ENCODE measurements at regions not wholly inside any gene's neighbourhood (a gene's known extent, or its start where the extent isn't known, plus 50 kb on each side); places are given as distances from the start of the nearest gene placed in this dataset.

DNA sequence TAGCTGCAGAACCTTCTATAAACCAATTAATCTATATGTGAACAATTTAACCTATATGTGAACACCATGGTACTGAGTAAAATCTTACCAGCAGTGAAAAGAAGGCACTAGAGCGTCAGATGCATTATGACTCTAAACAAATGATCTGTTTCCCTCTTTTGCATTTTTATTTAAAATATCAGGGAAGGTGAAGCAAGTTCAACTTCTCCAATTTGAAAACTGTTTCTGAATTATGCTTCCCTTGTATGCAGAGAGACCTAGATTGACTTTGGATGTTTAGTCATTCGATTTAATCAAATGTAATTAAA is 80.9 kb downstream of the DAD1 start:
- no peak overlapping the region for H3K27ac ChIP-seq
- TF ChIP-seq, protein P1, sequence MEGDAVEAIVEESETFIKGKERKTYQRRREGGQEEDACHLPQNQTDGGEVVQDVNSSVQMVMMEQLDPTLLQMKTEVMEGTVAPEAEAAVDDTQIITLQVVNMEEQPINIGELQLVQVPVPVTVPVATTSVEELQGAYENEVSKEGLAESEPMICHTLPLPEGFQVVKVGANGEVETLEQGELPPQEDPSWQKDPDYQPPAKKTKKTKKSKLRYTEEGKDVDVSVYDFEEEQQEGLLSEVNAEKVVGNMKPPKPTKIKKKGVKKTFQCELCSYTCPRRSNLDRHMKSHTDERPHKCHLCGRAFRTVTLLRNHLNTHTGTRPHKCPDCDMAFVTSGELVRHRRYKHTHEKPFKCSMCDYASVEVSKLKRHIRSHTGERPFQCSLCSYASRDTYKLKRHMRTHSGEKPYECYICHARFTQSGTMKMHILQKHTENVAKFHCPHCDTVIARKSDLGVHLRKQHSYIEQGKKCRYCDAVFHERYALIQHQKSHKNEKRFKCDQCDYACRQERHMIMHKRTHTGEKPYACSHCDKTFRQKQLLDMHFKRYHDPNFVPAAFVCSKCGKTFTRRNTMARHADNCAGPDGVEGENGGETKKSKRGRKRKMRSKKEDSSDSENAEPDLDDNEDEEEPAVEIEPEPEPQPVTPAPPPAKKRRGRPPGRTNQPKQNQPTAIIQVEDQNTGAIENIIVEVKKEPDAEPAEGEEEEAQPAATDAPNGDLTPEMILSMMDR (conservative IDR thresholded peaks at IDR 0.05; ENCODE audit: low read depth) = no peak
- no peak for DNase-seq (ENCODE audit: low spot score)
- CTCF ChIA-PET = interaction anchor here (1.1 kb wide), 1 partner anchor 49 kb away, joined by 5 read pairs; no protein-coding TSS in a partner anchor
- POLR2A ChIA-PET (ENCODE audit: low non-redundant PET) = no interaction called here

DNA sequence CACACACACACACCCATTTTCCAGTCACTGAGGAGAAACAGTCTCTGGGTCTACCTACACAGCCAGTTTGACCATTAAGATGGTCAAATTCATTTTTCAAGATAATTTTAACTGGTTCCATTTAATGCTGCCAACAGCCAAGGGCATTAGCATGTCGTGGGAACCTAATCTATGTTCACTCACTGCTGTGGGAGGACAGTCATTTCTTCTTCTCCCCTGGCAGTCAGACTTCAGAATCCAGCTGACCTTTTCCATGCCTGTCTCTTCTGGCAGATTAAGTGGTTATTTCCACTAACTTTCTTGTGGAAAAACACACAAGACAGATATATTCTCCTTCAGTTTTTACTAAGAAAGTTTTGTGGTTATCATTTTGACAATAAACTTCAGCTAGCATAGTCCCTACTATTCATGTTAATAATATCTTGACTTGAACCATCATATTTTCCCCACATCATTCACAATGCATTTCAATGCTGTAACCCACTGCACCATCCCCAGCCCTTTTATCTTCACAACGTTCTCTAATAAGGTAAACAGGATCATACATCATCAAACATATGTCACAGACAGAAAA is 82.2 kb downstream of the DAD1 start:
- TF ChIP-seq, protein P1 (conservative IDR thresholded peaks at IDR 0.05; ENCODE audit: low read depth) = no peak
- ChIA-PET CTCF (interaction anchor here (0.6 to 1.1 kb wide), 2 partner anchors 50 to 106 kb away, joined by 4 to 5 read pairs; no protein-coding TSS in a partner anchor), POLR2A (ENCODE audit: low non-redundant PET) (no interaction called here)
- no peak for DNase-seq (ENCODE audit: low spot score)
- H3K27ac ChIP-seq = no peak overlapping the region

DNA sequence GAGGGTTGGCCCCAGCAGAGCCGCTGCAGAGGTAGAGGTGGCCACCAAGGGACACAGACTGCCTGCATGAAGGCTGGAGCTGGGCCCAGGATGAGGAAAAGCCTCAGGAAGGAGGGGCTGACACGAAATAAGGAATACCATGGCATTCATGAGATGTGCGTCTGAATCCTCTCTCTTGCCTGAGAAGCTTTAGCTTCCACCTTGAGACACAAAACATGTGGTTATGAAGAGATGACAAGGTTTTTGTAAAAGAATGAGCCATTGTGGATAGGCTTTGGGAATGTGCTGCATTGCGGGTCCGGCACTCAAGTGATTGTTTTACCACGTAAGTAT is 82.7 kb downstream of the DAD1 start:
- H3K27ac ChIP-seq = no peak overlapping the region
- ChIA-PET CTCF (no interaction called here), POLR2A (ENCODE audit: low non-redundant PET) (no interaction called here)
- DNase-seq (ENCODE audit: low spot score) = no peak
- TF ChIP-seq, protein P1 (conservative IDR thresholded peaks at IDR 0.05; ENCODE audit: low read depth) = no peak

DNA sequence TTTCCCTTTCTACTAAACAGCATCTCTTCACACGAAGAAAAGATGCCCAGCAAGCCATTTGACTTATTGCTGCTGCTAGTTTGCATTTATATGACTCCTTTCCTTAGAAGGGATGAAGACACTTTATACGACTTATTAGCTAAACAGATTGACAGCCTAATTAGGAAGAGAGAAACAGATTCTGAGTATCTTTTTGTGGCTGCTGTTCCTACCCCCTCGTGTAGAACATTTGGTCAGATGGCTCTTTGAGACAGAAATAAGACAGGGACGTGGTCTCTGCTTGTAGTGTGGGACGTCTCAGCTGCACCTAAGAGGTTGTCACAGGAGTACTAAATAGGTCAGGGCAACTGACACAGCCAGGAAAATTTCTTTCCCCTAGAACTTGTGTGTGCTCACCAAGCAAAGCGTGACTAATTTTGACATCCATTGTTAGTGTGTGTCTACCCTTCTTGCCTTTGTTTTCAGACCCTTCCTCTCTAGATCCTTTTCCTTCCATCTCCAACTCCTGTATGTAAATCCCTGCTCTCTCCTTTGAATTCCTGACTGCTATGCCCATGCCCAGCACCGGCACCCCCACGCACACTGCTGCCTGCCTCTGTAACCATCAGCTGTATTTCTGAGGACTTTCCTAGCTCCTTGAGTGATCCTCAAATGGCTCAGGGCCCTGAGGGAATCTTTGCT is 83.2 kb downstream of the DAD1 start:
- POLR2A ChIA-PET (ENCODE audit: low non-redundant PET) = no interaction called here
- DNase-seq (ENCODE audit: low spot score) = no peak
- H3K27ac ChIP-seq = no peak overlapping the region
- CTCF ChIA-PET = no interaction called here
- TF ChIP-seq, protein P1 (conservative IDR thresholded peaks at IDR 0.05; ENCODE audit: low read depth) = no peak

DNA sequence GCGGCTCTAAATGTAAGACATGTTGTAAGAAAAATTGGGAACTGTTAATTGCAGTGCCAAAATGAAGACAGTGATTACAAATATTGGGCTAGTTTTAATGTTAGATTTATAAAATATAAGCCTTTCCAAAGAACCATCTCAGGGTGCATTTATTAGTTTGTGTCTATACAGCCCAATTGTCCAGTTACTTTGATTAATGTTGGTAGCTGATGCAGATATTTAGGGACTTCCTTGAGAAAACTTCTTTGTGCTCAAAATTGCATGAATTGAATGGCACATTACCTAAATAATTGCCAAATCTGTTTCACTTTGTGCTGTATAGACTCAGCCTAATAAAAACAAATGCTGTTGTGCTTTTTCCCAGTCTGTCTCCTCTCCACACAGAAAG is 83.7 kb downstream of the DAD1 start:
- TF ChIP-seq, protein P1 (conservative IDR thresholded peaks at IDR 0.05; ENCODE audit: low read depth) = no peak
- ChIA-PET CTCF (no interaction called here), POLR2A (ENCODE audit: low non-redundant PET) (no interaction called here)
- H3K27ac ChIP-seq = no peak overlapping the region
- no peak for DNase-seq (ENCODE audit: low spot score)

DNA sequence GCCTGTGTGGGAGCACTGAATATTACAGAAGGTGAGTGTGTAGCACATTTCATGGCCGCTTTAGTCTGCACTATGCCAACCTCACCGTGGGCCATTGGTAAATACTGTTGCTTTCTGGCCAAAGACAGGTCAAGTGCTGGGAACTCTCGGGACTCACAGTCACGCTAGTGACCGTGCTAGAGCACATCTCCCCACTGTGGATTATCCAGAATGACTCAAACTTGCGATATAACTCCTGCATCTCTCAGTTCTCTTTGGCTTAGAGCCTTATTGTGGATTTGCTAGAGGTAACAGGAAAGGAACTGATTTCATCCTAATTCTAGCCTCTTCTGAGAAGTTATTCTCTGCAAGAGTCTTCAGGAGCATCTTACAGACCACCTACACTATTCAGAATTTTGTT is 86.5 kb downstream of the DAD1 start:
- no peak overlapping the region for H3K27ac ChIP-seq
- CTCF ChIA-PET = interaction anchor here (0.7 kb wide), 1 partner anchor 112 kb away, joined by 3 read pairs; no protein-coding TSS in a partner anchor
- TF ChIP-seq, protein P1 (conservative IDR thresholded peaks at IDR 0.05; ENCODE audit: low read depth) = no peak
- POLR2A ChIA-PET (ENCODE audit: low non-redundant PET) = no interaction called here
- DNase-seq (ENCODE audit: low spot score) = no peak
